ENCODE measurements at regions not wholly inside any gene's neighbourhood (a gene's known extent, or its start where the extent isn't known, plus 50 kb on each side); places are given as distances from the start of the nearest gene placed in this dataset.

DNA sequence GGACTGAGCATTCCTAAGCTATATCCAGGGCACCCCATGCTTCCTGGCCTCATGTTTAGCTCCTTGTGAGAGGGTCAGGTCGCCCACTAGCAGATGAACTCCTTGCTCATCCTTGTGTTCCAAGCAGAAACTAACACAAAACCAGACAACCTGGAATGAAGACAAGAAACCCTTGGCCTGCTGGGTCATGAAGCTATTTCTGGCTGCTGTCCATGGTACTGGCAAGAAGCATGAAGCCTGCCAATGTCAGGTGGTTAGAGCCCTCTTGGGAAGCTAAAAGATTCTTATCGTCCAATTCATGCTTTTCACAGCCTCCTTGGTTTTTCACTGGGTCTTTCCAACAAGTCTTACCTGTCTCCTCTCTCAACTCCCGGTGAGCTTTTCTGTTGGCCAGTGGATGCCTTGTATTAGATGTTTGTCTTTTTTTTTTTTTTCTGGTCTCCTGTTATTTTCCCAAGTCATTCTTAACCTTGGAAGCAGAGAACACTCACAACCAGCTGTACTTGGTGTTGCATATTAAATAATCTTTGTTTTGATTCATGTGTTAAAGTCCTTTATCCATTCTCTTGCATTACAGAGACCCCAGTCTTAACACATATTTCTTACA, 180.3 kb downstream of the ANKRD60 start:
- no peaks in the 10 kb centered on the region for H3K36me3 ChIP-seq
- H3K27me3 ChIP-seq: no peaks in the 10 kb centered on the region
- no peak overlapping the region for H3K27ac ChIP-seq
- H3K4me3 ChIP-seq: no peak overlapping the region
- DNase-seq (ENCODE audit: low spot score): no peak
- TF ChIP-seq, protein P1, sequence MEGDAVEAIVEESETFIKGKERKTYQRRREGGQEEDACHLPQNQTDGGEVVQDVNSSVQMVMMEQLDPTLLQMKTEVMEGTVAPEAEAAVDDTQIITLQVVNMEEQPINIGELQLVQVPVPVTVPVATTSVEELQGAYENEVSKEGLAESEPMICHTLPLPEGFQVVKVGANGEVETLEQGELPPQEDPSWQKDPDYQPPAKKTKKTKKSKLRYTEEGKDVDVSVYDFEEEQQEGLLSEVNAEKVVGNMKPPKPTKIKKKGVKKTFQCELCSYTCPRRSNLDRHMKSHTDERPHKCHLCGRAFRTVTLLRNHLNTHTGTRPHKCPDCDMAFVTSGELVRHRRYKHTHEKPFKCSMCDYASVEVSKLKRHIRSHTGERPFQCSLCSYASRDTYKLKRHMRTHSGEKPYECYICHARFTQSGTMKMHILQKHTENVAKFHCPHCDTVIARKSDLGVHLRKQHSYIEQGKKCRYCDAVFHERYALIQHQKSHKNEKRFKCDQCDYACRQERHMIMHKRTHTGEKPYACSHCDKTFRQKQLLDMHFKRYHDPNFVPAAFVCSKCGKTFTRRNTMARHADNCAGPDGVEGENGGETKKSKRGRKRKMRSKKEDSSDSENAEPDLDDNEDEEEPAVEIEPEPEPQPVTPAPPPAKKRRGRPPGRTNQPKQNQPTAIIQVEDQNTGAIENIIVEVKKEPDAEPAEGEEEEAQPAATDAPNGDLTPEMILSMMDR (IDR thresholded peaks at IDR 0.05): no peak
- H3K4me1 ChIP-seq: no peaks in the 10 kb centered on the region
- H3K9me3 ChIP-seq: no peaks in the 10 kb centered on the region

DNA sequence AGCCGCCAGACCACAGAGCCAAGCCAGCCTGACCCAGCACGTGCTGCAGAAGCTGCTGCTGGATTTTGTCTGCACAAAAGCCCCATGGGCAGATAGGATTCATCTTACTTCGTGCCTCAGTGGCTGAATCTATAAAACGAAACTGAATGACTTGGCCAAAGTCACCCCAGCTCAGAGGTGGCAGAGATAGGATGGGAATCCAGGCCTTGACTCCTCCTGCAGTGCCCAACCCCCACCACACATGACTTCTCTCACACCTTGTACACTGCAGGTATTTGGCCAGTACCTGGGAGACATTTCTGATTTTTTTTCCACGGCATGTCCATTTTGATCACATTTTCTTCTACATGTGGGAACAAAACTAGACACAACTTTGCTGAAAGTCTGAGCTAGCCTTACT, 182.1 kb downstream of the ANKRD60 start:
- H3K4me3 ChIP-seq: no peak overlapping the region
- no peak for DNase-seq (ENCODE audit: low spot score)
- H3K9me3 ChIP-seq: no peaks in the 10 kb centered on the region
- no peak overlapping the region for H3K27ac ChIP-seq
- TF ChIP-seq, protein P1 (IDR thresholded peaks at IDR 0.05): no peak
- H3K36me3 ChIP-seq: no peaks in the 10 kb centered on the region
- H3K27me3 ChIP-seq: no peaks in the 10 kb centered on the region
- H3K4me1 ChIP-seq: no peaks in the 10 kb centered on the region

- DNase-seq (ENCODE audit: low spot score): no peak
- no peaks in the 10 kb centered on the region for H3K27me3 ChIP-seq
- no peaks in the 10 kb centered on the region for H3K9me3 ChIP-seq
- H3K27ac ChIP-seq: no peak overlapping the region
- TF ChIP-seq, protein P1 (IDR thresholded peaks at IDR 0.05): no peak
- H3K4me1 ChIP-seq: no peaks in the 10 kb centered on the region
- H3K36me3 ChIP-seq: no peaks in the 10 kb centered on the region
- no peak overlapping the region for H3K4me3 ChIP-seq
Observed at GRCh38 chr20:58045579-58045978, 182.9 kb downstream of the ANKRD60 start.

GRCh38 chr20:58044931-58045555, 183.4 kb downstream of the ANKRD60 start:
- Histone ChIP-seq H3K36me3 (no peaks in the 10 kb centered on the region), H3K9me3 (no peaks in the 10 kb centered on the region), H3K4me3 (no peak overlapping the region), H3K27me3 (no peaks in the 10 kb centered on the region), H3K4me1 (no peaks in the 10 kb centered on the region), H3K27ac (no peak overlapping the region)
- TF ChIP-seq, protein P1 (IDR thresholded peaks at IDR 0.05): no peak
- DNase-seq (ENCODE audit: low spot score): no peak

DNA sequence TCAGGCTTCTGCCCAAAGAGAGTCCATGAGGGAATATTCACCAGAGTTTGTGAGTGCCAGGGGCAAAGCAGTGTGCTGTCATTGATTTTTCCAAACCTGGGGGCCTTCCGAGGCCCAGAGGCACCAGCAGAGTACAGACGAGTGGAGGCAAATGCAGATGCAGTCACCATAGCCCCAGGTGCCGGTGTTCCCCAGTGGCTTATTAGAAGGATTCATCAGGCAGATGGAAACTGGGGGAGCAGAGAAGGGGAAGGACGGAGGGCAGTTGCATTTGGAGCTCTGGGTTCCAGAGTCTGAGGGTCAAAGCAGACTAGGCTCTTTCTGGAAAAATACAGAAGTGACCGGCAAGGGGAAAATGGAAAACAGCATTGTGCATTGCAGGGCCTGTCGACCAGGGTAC, 184.2 kb downstream of the ANKRD60 start:
- Histone ChIP-seq H3K9me3 (no peaks in the 10 kb centered on the region), H3K4me3 (no peak overlapping the region), H3K27ac (no peak overlapping the region), H3K36me3 (no peaks in the 10 kb centered on the region), H3K4me1 (peaks cover 0 to 6% of the 10 kb centered on the region in 2 donors), H3K27me3 (no peaks in the 10 kb centered on the region)
- TF ChIP-seq, protein P1 (IDR thresholded peaks at IDR 0.05): no peak
- DNase-seq (ENCODE audit: low spot score): no peak
